Pancreas (tissue), 10 donors: ENCODE measurements at regions not wholly inside any gene's neighbourhood (a gene's known extent, or its start where the extent isn't known, plus 50 kb on each side); places are given as distances from the start of the nearest gene placed in this dataset.

Experiments used
- ATAC-seq, 4 donors: fragments of 200-7000 bp; cut with Tn5 transposase; one replicate each; pipeline versions ENCODE4 v1.8.0 to v1.9.1; 2020; ENCODE audit warnings: mild to moderate bottlenecking in 4 of 4, moderate library complexity in 4 of 4
- DNase-seq, 6 donors: peaks; one replicate each; pipeline ENCODE4 v3.0.0-alpha.2; 2020
- FAIRE-seq: peaks from 2 replicates; lab custom pipeline; 2012; peaks lifted over from hg19 to GRCh38; lab: Jason Lieb, UNC
- H3K27ac ChIP-seq, 4 donors: fragments of 200-600 bp; sonication (generic); 1 replicate in 3 of 4; 2 replicates in 1 of 4; pipeline versions ENCODE4 v1.5.0 to v1.8.0; 2020
- H3K27me3 ChIP-seq, 4 donors: fragments of 200-600 bp; one replicate each; pipeline ENCODE4 v1.8.0; 2021
- H3K36me3 ChIP-seq, 3 donors: fragments of 200-600 bp; sonication (generic) in 1 of 3; one replicate each; pipeline versions ENCODE4 v1.5.0 to v1.8.0; 2020 to 2021
- H3K4me1 ChIP-seq, 3 donors: fragments of 200-600 bp; one replicate each; pipeline ENCODE4 v1.8.0; 2021
- H3K4me3 ChIP-seq, 4 donors: fragments of 200-600 bp; sonication (generic) in 2 of 4; one replicate each; pipeline versions ENCODE4 v1.5.0 to v1.8.0; 2020 to 2021
- H3K9me3 ChIP-seq, 4 donors: fragments of 200-600 bp; one replicate each; pipeline ENCODE4 v1.8.0; 2021
- WGBS, 2 donors: extraction: QIAGEN DNeasy Blood & Tissue Kit; methylation state at CpG; one replicate each; pipeline ENCODE4 v1.1.7; 2013; 5-methylcytosine and 5-hydroxymethylcytosine counted together
- intact Hi-C, 3 donors: fragments of 100-400 bp; cut with DNase I; formaldehyde crosslinking; loops; one replicate each; pipeline versions ENCODE4 v1.11.1 to v1.14.2; 2022
- TF ChIP-seq, protein P1 (sequence below), 4 donors: fragments of 200-600 bp; sonication (generic) in 3 of 4; IDR thresholded peaks; one replicate each; pipeline versions ENCODE4 v1.5.0 to v1.8.0; 2021; ENCODE audit warnings: antibody characterized with exemption in 4 of 4
- donor health status: healthy with polysubstance abuse.
- donor health status: DM: no; HTN: no; CAD: no; lungs with moderate emphysema.
- donor health status: DM: no; HTN: no; CAD: no.
- donor health status: control.
- donor health status: control.
- donor health status: Bipolar disorder and iron deficiency.
- donor health status: DM: yes; HTN: yes; CAD: no.
- donor health status: DM: no; HTN: no; CAD: no.
- donor health status: DM: no; HTN: no; CAD: no.
- donor health status: DM: yes; HTN: yes; CAD: no.

DNA sequence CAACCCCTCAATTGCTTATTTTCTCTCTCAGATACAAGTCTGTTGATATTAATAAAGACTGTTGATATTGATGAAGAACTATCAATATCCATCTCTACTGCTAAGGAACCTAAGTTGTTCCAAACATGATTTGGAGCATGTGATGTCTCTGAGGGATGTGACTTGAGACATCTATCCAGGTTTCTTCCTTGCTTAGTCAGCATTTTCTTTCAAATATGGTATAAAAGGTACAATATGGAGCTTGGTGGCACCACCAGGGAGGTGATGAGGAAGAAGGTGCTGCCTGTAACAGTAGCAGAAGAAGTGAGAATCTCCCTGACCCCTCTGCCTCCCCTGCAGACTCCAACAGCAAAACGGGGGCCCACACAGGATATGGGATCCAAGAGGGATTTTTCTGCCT lies 329.0 kb downstream of the MAF start:
- H3K27ac ChIP-seq, result no peak overlapping the region
- ATAC-seq (no peak), FAIRE-seq (no peak), DNase-seq (no peak)
- no peaks in the 10 kb centered on the region for H3K4me1 ChIP-seq
- no peaks in the 10 kb centered on the region for H3K36me3 ChIP-seq
- TF ChIP-seq, protein P1, sequence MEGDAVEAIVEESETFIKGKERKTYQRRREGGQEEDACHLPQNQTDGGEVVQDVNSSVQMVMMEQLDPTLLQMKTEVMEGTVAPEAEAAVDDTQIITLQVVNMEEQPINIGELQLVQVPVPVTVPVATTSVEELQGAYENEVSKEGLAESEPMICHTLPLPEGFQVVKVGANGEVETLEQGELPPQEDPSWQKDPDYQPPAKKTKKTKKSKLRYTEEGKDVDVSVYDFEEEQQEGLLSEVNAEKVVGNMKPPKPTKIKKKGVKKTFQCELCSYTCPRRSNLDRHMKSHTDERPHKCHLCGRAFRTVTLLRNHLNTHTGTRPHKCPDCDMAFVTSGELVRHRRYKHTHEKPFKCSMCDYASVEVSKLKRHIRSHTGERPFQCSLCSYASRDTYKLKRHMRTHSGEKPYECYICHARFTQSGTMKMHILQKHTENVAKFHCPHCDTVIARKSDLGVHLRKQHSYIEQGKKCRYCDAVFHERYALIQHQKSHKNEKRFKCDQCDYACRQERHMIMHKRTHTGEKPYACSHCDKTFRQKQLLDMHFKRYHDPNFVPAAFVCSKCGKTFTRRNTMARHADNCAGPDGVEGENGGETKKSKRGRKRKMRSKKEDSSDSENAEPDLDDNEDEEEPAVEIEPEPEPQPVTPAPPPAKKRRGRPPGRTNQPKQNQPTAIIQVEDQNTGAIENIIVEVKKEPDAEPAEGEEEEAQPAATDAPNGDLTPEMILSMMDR (IDR thresholded peaks at IDR 0.05), result no peak
- H3K9me3 ChIP-seq, result no peaks in the 10 kb centered on the region
- no peaks in the 10 kb centered on the region for H3K27me3 ChIP-seq
- intact Hi-C loops, result no loop called here
- H3K4me3 ChIP-seq, result no peak overlapping the region
- 0% methylated on average over 1 of the region's 1 CpG for WGBS, 2 donors

DNA sequence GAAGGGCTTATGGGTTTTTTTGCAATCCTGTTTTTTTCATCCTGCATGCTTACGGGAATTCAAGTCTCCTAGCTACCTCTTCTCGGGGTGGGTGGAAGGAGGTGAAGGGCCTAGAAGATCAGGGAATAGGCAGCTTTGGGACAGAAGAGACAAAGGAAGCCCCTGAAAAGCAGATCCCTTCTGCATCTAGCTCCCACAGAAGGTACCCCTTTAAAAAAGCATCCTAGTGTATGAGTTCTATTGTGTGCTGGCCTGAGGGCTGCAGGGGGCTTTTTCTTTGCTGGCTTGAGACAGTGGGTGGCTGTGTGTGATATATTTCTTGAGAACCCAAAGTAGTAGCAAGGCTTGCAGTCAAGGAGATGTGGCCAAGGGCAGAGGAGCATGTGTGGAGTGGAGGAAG lies 330.5 kb downstream of the MAF start:
- TF ChIP-seq, protein P1 (IDR thresholded peaks at IDR 0.05), result no peak

DNA sequence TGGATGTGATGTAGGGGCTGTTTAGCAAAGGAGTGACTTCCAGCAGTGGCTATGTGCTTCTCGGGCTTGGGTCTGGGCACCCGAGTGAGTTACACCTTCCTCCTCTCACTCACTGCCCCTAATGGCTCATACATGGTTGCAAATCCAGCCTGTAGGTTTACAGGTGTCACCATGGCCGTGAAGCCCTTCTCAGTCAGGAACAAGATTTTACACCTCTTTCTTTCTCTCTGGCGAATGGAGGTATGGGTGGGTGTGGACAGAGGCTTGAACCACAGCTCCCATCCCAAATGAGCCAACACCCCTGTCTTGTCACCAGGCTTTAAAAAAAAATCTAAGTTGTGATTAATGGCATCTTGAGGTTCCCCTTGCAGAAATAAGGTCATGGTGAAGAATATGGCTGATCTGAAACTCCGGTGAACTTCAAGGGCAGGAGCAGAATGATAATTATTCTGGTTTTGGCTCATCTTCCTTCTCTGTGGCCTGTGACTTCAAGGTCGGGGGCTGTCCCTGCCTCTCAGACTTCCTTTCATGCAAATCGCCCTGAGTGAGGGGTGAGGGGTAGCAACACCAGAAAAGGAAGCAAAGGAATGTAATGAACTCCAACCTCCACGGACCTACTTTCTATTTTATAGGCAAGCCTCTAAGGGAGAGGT lies 331.2 kb downstream of the MAF start:
- DNase-seq (no peak), FAIRE-seq (no peak), ATAC-seq (no peak)
- intact Hi-C loops, result no loop called here
- TF ChIP-seq, protein P1 (IDR thresholded peaks at IDR 0.05), result no peak
- Histone ChIP-seq H3K27ac (no peak overlapping the region), H3K4me3 (no peak overlapping the region), H3K36me3 (no peaks in the 10 kb centered on the region), H3K9me3 (no peaks in the 10 kb centered on the region), H3K4me1 (no peaks in the 10 kb centered on the region), H3K27me3 (no peaks in the 10 kb centered on the region)
- 60 to 64% methylated on average over 8 of the region's 8 CpGs for WGBS, 2 donors

More for the DNA sequence above, 330.5 kb downstream of the MAF start:
- H3K9me3 ChIP-seq, result no peaks in the 10 kb centered on the region
- no peak for FAIRE-seq
- intact Hi-C loops, result no loop called here
- H3K27me3 ChIP-seq, result no peaks in the 10 kb centered on the region
- no peaks in the 10 kb centered on the region for H3K36me3 ChIP-seq
- H3K27ac ChIP-seq, result no peak overlapping the region
- 83 to 91% methylated on average over 2 of the region's 2 CpGs for WGBS, 2 donors
- no peak for DNase-seq
- ATAC-seq, result no peak
- no peaks in the 10 kb centered on the region for H3K4me1 ChIP-seq
- no peak overlapping the region for H3K4me3 ChIP-seq

DNA sequence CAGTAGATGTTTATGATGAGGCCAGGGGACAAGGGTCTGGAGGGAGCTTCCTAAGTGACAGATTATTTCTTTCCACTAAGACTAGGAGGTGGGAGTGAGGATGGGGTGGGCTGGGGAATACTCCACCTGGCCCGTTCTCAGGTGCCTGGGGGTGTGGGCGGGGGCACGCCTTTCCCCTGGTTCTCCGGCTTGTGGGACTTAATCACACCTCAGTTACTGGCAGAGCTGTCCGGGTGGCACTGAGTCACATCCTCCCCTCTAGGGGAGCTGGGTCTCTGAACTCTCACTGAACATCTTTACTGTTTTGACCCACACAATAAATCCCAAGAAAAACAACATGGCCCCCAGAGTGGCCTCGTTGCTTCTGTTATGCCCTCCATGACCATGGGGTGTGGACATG lies 332.8 kb downstream of the MAF start:
- ATAC-seq (no peak), FAIRE-seq (no peak), DNase-seq (no peak)
- Histone ChIP-seq H3K4me3 (no peak overlapping the region), H3K9me3 (no peaks in the 10 kb centered on the region), H3K4me1 (no peaks in the 10 kb centered on the region), H3K27ac (no peak overlapping the region), H3K27me3 (no peaks in the 10 kb centered on the region), H3K36me3 (no peaks in the 10 kb centered on the region)
- intact Hi-C loops, result no loop called here
- WGBS, 2 donors, result 59 to 71% methylated on average over 6 of the region's 6 CpGs
- TF ChIP-seq, protein P1 (IDR thresholded peaks at IDR 0.05), result no peak

DNA sequence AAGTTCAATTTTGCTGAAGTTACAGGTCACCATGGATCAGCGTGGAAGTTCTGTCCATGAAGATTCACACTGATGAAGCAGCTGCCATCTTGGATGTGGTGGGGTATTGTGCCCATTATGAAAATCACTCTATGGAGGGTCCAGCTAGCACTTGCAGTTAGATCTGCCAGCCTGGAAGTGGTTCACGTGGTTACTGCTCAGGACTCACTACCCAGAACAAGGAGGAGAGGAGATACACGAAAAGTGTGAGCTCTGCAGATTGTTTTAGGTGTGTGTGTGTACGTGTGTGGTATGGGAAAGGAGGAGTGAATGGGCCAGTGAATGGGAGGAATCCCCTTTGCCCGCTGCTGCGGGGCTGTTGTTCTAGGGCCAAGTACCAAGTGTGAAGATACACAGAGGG lies 333.4 kb downstream of the MAF start:
- H3K27ac ChIP-seq, result no peak overlapping the region
- no peaks in the 10 kb centered on the region for H3K9me3 ChIP-seq
- ATAC-seq (no peak), DNase-seq (no peak), FAIRE-seq (no peak)
- WGBS, 2 donors, result 71 to 77% methylated on average over 6 of the region's 6 CpGs
- H3K27me3 ChIP-seq, result no peaks in the 10 kb centered on the region
- TF ChIP-seq, protein P1 (IDR thresholded peaks at IDR 0.05), result no peak
- H3K4me1 ChIP-seq, result no peaks in the 10 kb centered on the region
- no peak overlapping the region for H3K4me3 ChIP-seq
- intact Hi-C loops, result no loop called here
- H3K36me3 ChIP-seq, result no peaks in the 10 kb centered on the region
